ENCODE measurements at regions not wholly inside any gene's neighbourhood (a gene's known extent, or its start where the extent isn't known, plus 50 kb on each side); places are given as distances from the start of the nearest gene placed in this dataset.

DNA sequence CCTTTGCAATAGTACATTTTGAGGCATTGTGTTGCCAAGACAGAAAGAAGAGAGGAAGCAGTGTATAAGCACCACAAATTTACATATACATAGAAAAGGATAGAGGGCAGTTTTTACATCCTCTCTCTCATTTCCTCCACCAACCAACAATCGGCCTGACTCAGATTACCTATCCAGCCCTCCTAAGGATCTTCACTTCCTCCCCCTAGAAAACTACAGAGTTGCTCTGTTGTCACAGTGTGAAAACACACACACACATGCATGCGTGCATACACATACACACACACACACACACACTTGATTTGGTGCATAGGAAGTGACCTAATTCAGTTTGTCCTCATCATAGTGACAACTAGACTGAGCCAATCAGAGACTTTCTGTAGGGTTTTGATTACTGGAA is 98.8 kb upstream of the SPRY1 start:
- no peaks in the 10 kb centered on the region for H3K27me3 Mint-ChIP-seq (ENCODE audit: insufficient read depth)
- H3K27ac Mint-ChIP-seq, result no peak overlapping the region
- no peak for DNase-seq (ENCODE audit: low spot score)
- no peak overlapping the region for H3K4me3 Mint-ChIP-seq
- intact Hi-C loops (cut with micrococcal nuclease), result no loop called here
- peaks cover 14% of the 10 kb centered on the region for H3K4me1 Mint-ChIP-seq (ENCODE audit: low read depth)
- H3K36me3 Mint-ChIP-seq (ENCODE audit: low read depth), result peaks cover 7% of the 10 kb centered on the region
- H3K9me3 Mint-ChIP-seq, result no peaks in the 10 kb centered on the region

DNA sequence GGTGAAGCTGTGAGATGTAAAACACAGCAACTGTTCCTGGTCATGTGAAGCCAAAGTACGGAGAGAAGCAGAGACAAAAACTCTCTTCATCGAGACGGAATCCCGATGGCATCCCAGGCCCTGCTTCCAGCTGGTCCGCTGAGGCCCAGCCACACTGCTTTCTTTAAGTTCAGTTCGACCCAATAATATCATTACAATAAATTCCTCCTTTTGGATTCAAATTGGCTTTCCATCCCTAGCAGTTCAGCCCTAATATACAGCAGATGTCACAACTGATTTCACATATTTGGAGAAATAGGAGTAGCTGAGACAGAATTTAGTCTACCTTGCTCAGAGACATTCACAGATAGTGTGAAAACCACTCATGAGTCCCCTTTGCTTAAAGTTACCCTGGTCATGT is 98.3 kb upstream of the SPRY1 start:
- Mint-ChIP-seq H3K27me3 (ENCODE audit: insufficient read depth) (no peaks in the 10 kb centered on the region), H3K36me3 (ENCODE audit: low read depth) (peaks cover 7% of the 10 kb centered on the region), H3K27ac (no peak overlapping the region), H3K4me3 (no peak overlapping the region), H3K9me3 (no peaks in the 10 kb centered on the region), H3K4me1 (ENCODE audit: low read depth) (peaks cover 14% of the 10 kb centered on the region)
- no peak for DNase-seq (ENCODE audit: low spot score)
- intact Hi-C loops (cut with micrococcal nuclease), result no loop called here

DNA sequence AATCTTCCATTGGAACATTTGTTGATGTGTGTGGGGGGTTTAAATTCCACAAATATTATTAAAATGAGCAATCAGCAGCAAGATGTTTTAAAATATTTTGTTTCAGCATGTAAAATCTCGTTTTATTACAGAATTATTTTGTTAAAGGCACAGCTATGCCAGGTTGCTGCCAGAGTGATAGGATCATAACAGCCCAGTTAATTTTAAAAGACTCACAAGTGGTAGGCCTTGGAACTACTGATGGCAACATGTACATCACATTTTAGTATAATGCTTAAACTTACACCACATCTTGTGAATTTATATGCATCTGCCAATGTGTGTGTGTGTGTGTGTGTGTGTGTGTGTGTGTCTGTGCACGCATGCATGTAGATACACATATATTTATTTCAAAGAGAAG is 97.8 kb upstream of the SPRY1 start:
- H3K9me3 Mint-ChIP-seq, result no peaks in the 10 kb centered on the region
- no peaks in the 10 kb centered on the region for H3K27me3 Mint-ChIP-seq (ENCODE audit: insufficient read depth)
- no peak overlapping the region for H3K27ac Mint-ChIP-seq
- no peak for DNase-seq (ENCODE audit: low spot score)
- H3K4me1 Mint-ChIP-seq (ENCODE audit: low read depth), result peaks cover 15% of the 10 kb centered on the region
- no peak overlapping the region for H3K4me3 Mint-ChIP-seq
- H3K36me3 Mint-ChIP-seq (ENCODE audit: low read depth), result peaks cover 7% of the 10 kb centered on the region
- intact Hi-C loops (cut with micrococcal nuclease), result no loop called here

GRCh38 chr4:123299212-123299691 is 97.3 kb upstream of the SPRY1 start:
- H3K4me1 Mint-ChIP-seq (ENCODE audit: low read depth), result peaks cover 20% of the 10 kb centered on the region
- no peak for DNase-seq (ENCODE audit: low spot score)
- H3K27ac Mint-ChIP-seq, result no peak overlapping the region
- intact Hi-C loops (cut with micrococcal nuclease), result no loop called here
- no peaks in the 10 kb centered on the region for H3K27me3 Mint-ChIP-seq (ENCODE audit: insufficient read depth)
- H3K9me3 Mint-ChIP-seq, result no peaks in the 10 kb centered on the region
- H3K4me3 Mint-ChIP-seq, result no peak overlapping the region
- peaks cover 7% of the 10 kb centered on the region for H3K36me3 Mint-ChIP-seq (ENCODE audit: low read depth)

GRCh38 chr4:123300222-123301039 is 96.2 kb upstream of the SPRY1 start:
- Mint-ChIP-seq H3K9me3 (no peaks in the 10 kb centered on the region), H3K4me1 (ENCODE audit: low read depth) (peaks cover 27% of the 10 kb centered on the region), H3K4me3 (no peak overlapping the region), H3K27ac (no peak overlapping the region), H3K27me3 (ENCODE audit: insufficient read depth) (no peaks in the 10 kb centered on the region), H3K36me3 (ENCODE audit: low read depth) (peaks cover 7% of the 10 kb centered on the region)
- intact Hi-C loops (cut with micrococcal nuclease), result no loop called here
- DNase-seq (ENCODE audit: low spot score), result no peak

DNA sequence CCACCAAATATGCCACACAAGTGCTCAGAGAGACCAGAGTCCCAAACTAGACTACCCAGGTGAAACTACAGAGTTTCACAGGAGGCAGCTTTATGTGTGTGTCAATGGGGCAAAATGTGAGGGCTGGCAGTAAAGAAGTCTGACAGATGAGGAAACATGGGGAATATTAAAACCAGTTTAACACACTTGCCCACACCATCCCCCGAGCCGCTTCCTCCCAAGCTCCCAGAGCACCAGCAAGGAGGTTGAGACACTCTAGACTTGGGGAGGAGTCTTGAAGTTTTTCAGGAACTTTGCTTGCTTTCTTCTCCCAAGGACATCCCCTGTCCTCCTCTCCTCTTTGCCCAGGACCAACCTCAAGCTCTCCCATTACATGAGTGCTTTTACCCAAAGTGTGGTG is 94.7 kb upstream of the SPRY1 start:
- Mint-ChIP-seq H3K9me3 (no peaks in the 10 kb centered on the region), H3K27me3 (ENCODE audit: insufficient read depth) (no peaks in the 10 kb centered on the region), H3K4me1 (ENCODE audit: low read depth) (peaks cover 30% of the 10 kb centered on the region), H3K27ac (no peak overlapping the region), H3K4me3 (no peak overlapping the region), H3K36me3 (ENCODE audit: low read depth) (peaks cover 7% of the 10 kb centered on the region)
- DNase-seq (ENCODE audit: low spot score), result no peak
- intact Hi-C loops (cut with micrococcal nuclease), result no loop called here

DNA sequence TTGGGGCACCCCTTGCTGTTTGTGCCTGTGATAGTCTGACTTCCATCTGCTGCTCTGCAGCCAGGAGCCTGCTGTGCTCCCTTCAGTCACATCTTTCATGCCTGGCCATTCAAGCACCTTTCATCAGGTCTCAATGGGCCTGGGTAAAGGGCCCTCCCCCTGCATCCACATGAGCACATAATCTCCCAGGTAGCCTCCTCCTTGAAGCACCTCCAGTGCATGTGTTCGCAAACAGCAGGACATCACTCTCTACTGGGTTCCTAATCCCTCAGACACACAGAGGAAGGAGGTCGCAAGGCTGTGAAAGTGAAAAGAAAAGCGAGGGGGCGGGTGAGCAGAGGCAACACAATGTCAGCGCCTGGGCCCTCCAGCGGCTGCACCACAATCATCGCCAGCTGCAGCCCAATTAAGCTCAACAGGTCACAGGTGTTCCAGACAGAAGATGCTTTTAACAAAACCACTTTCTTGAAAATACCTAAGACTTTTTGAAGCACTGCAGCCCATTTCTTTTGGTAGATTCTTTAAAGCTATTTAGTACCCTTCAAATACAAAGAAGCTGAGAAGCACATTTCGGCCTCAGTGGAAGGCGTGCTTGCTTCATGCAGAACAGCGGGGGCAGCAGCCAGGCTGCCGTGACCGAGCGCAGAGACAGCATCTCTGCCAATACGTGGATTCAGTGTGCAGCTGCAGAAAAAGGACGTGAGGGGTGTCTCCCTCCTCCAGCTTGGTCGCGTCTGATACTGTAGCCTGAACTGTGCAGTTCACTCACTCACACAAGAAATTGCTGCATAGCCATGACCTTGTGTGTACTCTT is 92.2 kb upstream of the SPRY1 start:
- H3K4me3 Mint-ChIP-seq, result no peak overlapping the region
- intact Hi-C loops (cut with micrococcal nuclease), result no loop called here

GRCh38 chr4:123305736-123306135 is 90.9 kb upstream of the SPRY1 start:
- no peak overlapping the region for H3K27ac Mint-ChIP-seq
- peaks cover 5% of the 10 kb centered on the region for H3K36me3 Mint-ChIP-seq (ENCODE audit: low read depth)
- DNase-seq (ENCODE audit: low spot score), result no peak
- intact Hi-C loops (cut with micrococcal nuclease), result no loop called here
- peaks cover 16% of the 10 kb centered on the region for H3K4me1 Mint-ChIP-seq (ENCODE audit: low read depth)
- H3K9me3 Mint-ChIP-seq, result no peaks in the 10 kb centered on the region
- no peaks in the 10 kb centered on the region for H3K27me3 Mint-ChIP-seq (ENCODE audit: insufficient read depth)
- no peak overlapping the region for H3K4me3 Mint-ChIP-seq

More for the DNA sequence above, 92.2 kb upstream of the SPRY1 start:
- DNase-seq (ENCODE audit: low spot score), result no peak
- peak overlapping the region; percentile 8 for H3K27ac Mint-ChIP-seq
- H3K9me3 Mint-ChIP-seq, result no peaks in the 10 kb centered on the region
- H3K4me1 Mint-ChIP-seq (ENCODE audit: low read depth), result peaks cover 27% of the 10 kb centered on the region
- H3K27me3 Mint-ChIP-seq (ENCODE audit: insufficient read depth), result no peaks in the 10 kb centered on the region
- H3K36me3 Mint-ChIP-seq (ENCODE audit: low read depth), result peaks cover 7% of the 10 kb centered on the region

DNA sequence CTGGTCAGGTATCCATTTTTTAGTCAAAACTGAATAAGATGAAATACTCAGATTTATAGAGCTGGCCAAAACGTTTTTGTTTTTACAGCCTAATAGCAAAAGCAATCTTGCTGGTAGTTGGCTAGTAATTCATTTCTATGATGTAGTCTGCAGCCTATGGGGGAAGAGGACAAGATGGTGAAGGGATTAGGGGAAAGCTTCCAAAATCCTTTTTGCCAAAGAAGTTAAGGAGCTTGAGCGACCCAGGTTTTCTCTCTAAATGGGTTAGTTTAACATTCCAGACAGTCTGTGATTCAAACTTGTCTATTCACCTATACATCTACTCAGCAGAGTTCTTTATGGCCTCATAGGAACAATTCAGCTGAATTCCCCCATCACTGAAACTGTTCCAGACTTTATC is 89.8 kb upstream of the SPRY1 start:
- peaks cover 16% of the 10 kb centered on the region for H3K4me1 Mint-ChIP-seq (ENCODE audit: low read depth)
- peaks cover 3% of the 10 kb centered on the region for H3K36me3 Mint-ChIP-seq (ENCODE audit: low read depth)
- H3K27me3 Mint-ChIP-seq (ENCODE audit: insufficient read depth), result no peaks in the 10 kb centered on the region
- no peak for DNase-seq (ENCODE audit: low spot score)
- H3K9me3 Mint-ChIP-seq, result no peaks in the 10 kb centered on the region
- H3K4me3 Mint-ChIP-seq, result no peak overlapping the region
- H3K27ac Mint-ChIP-seq, result no peak overlapping the region
- intact Hi-C loops (cut with micrococcal nuclease), result no loop called here

DNA sequence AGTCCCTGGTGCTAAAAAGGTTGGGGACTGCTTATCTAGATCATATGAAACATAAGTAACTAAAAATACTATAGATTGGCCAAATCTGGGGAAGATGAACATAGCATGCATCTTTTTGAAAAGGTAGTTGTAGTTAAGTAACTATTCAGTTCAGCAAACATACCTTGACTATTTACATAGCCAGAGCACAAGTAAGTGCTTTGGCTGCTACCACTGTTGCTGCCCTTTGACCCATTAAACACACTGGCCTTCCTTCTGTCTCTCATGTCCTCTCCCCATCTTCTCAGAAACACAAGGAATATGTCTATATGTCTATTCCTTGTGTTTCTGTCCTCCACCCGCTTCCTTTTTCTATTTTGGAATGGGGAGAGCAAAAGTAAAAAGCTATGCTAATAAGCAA is 87.9 kb upstream of the SPRY1 start:
- Mint-ChIP-seq H3K9me3 (no peaks in the 10 kb centered on the region), H3K36me3 (ENCODE audit: low read depth) (peaks cover 1% of the 10 kb centered on the region), H3K4me1 (ENCODE audit: low read depth) (peaks cover 16% of the 10 kb centered on the region), H3K27me3 (ENCODE audit: insufficient read depth) (no peaks in the 10 kb centered on the region), H3K4me3 (no peak overlapping the region), H3K27ac (no peak overlapping the region)
- intact Hi-C loops (cut with micrococcal nuclease), result no loop called here
- no peak for DNase-seq (ENCODE audit: low spot score)

- Mint-ChIP-seq H3K9me3 (no peaks in the 10 kb centered on the region), H3K27me3 (ENCODE audit: insufficient read depth) (no peaks in the 10 kb centered on the region), H3K4me1 (ENCODE audit: low read depth) (no peaks in the 10 kb centered on the region), H3K36me3 (ENCODE audit: low read depth) (peaks cover 11% of the 10 kb centered on the region), H3K4me3 (no peak overlapping the region), H3K27ac (no peak overlapping the region)
- DNase-seq (ENCODE audit: low spot score), result no peak
- intact Hi-C loops (cut with micrococcal nuclease), result no loop called here
Measured at GRCh38 chr4:123312116-123312515, 84.5 kb upstream of the SPRY1 start.

GRCh38 chr4:123312951-123313592 is 83.5 kb upstream of the SPRY1 start:
- no peaks in the 10 kb centered on the region for H3K4me1 Mint-ChIP-seq (ENCODE audit: low read depth)
- intact Hi-C loops (cut with micrococcal nuclease), result no loop called here
- peaks cover 3% of the 10 kb centered on the region for H3K9me3 Mint-ChIP-seq
- peaks cover 14% of the 10 kb centered on the region for H3K36me3 Mint-ChIP-seq (ENCODE audit: low read depth)
- H3K27me3 Mint-ChIP-seq (ENCODE audit: insufficient read depth), result no peaks in the 10 kb centered on the region
- H3K4me3 Mint-ChIP-seq, result no peak overlapping the region
- no peak for DNase-seq (ENCODE audit: low spot score)
- H3K27ac Mint-ChIP-seq, result no peak overlapping the region

GRCh38 chr4:123315617-123316016 is 81.0 kb upstream of the SPRY1 start:
- Mint-ChIP-seq H3K36me3 (ENCODE audit: low read depth) (peaks cover 14% of the 10 kb centered on the region), H3K27me3 (ENCODE audit: insufficient read depth) (no peaks in the 10 kb centered on the region), H3K4me1 (ENCODE audit: low read depth) (no peaks in the 10 kb centered on the region), H3K9me3 (peaks cover 3% of the 10 kb centered on the region), H3K4me3 (no peak overlapping the region), H3K27ac (no peak overlapping the region)
- no peak for DNase-seq (ENCODE audit: low spot score)
- intact Hi-C loops (cut with micrococcal nuclease), result no loop called here
